GM23248 (cell line): ENCODE measurements at regions not wholly inside any gene's neighbourhood (a gene's known extent, or its start where the extent isn't known, plus 50 kb on each side); places are given as distances from the start of the nearest gene placed in this dataset.

ENCODE experiments used
- EZH2 ChIP-seq: fragments of 200-600 bp; sonication (generic); IDR thresholded peaks from 2 replicates; pipeline ENCODE4 v1.6.1; 2018; ENCODE audit warnings: antibody characterized with exemption, mild to moderate bottlenecking; ENCODE audit not compliant: insufficient read depth, poor library complexity, severe bottlenecking
- EZH2phosphoT487 ChIP-seq: fragments of 200-600 bp; sonication (generic); IDR thresholded peaks from 2 replicates; pipeline ENCODE4 v1.6.1; 2018; ENCODE audit warnings: antibody characterized with exemption, moderate library complexity, mild to moderate bottlenecking, low read depth; ENCODE audit not compliant: insufficient read depth

DNA sequence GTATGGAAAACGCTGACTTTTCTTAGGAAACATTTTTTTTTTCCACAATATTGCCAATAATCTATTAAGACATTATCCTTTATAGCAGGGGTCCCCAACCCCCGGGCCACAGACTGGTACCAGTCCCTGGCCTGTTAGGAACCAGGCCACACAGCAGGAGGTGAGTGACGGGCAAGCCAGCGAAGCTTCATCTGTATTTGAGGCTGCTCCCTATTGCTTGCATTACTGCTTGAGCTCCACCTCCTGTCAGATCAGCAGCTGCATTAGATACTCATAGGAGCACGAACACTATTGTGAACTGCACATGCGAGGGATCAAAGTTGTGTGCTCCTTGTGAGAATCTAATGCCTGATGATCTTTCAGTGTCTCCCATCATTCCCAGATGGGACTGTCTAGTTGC is 793.7 kb downstream of the SLITRK5 start:
- TF ChIP-seq EZH2phosphoT487 (no peak), EZH2 (no peak)
